ENCODE measurements at regions not wholly inside any gene's neighbourhood (a gene's known extent, or its start where the extent isn't known, plus 50 kb on each side); places are given as distances from the start of the nearest gene placed in this dataset.

- DNase-seq (ENCODE audit: low spot score) = no peak
These were observed 70.7 kb downstream of the RBFOX3 start for GRCh38 chr17:79539944-79540705.

GRCh38 chr17:79538291-79538690 lies 72.6 kb downstream of the RBFOX3 start:
- no peak for DNase-seq (ENCODE audit: low spot score)

- DNase-seq (ENCODE audit: low spot score) = no peak
These were observed 73.2 kb downstream of the RBFOX3 start for GRCh38 chr17:79537686-79538085.

GRCh38 chr17:79537061-79537460 lies 73.8 kb downstream of the RBFOX3 start:
- no peak for DNase-seq (ENCODE audit: low spot score)

GRCh38 chr17:79536212-79536840 lies 74.5 kb downstream of the RBFOX3 start:
- no peak for DNase-seq (ENCODE audit: low spot score)

- DNase-seq (ENCODE audit: low spot score) = no peak
These were observed 75.2 kb downstream of the RBFOX3 start for GRCh38 chr17:79535728-79536025.

GRCh38 chr17:79534851-79535727 lies 75.8 kb downstream of the RBFOX3 start:
- DNase-seq (ENCODE audit: low spot score) = no peak

- DNase-seq (ENCODE audit: low spot score) = no peak
These were observed 76.7 kb downstream of the RBFOX3 start for GRCh38 chr17:79534111-79534510.

GRCh38 chr17:79533116-79533515 lies 77.7 kb downstream of the RBFOX3 start:
- no peak for DNase-seq (ENCODE audit: low spot score)

GRCh38 chr17:79532107-79532790 lies 78.6 kb downstream of the RBFOX3 start:
- DNase-seq (ENCODE audit: low spot score) = no peak

- DNase-seq (ENCODE audit: low spot score) = no peak
These were observed 79.4 kb downstream of the RBFOX3 start for GRCh38 chr17:79531191-79532095.

- DNase-seq (ENCODE audit: low spot score) = no peak
These were observed 80.3 kb downstream of the RBFOX3 start for GRCh38 chr17:79530361-79531105.

- no peak for DNase-seq (ENCODE audit: low spot score)
These were observed 81.2 kb downstream of the RBFOX3 start for GRCh38 chr17:79529661-79530081.

- DNase-seq (ENCODE audit: low spot score) = no peak
These were observed 82.2 kb downstream of the RBFOX3 start for GRCh38 chr17:79528592-79529125.

- DNase-seq (ENCODE audit: low spot score) = no peak
These were observed 83.5 kb downstream of the RBFOX3 start for GRCh38 chr17:79527306-79527705.

- no peak for DNase-seq (ENCODE audit: low spot score)
These were observed 84.8 kb downstream of the RBFOX3 start for GRCh38 chr17:79525793-79526677.

GRCh38 chr17:79524213-79525187 lies 86.4 kb downstream of the RBFOX3 start:
- DNase-seq (ENCODE audit: low spot score) = no peak

GRCh38 chr17:79522414-79522813 lies 88.4 kb downstream of the RBFOX3 start:
- DNase-seq (ENCODE audit: low spot score) = no peak
